ENCODE measurements at regions not wholly inside any gene's neighbourhood (a gene's known extent, or its start where the extent isn't known, plus 50 kb on each side); places are given as distances from the start of the nearest gene placed in this dataset.

DNA sequence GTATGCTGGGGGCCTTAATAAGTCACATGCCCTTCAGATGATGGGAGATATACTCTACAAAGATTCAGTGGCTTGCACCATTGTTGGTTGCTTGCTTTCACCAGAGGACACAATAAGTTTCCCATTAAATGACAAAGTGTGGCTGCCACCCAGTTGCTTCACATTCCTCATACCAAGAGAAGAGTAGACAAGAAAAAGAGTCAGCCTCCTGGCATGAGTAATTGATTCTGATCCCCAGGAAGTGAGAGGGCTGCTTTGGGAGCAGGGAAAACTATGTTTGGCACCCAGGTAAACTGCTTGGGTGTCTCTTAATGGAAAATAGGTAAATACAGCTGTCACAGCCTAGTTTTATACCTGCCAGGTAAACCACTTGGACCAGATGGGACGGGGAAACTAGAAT lies 66.7 kb upstream of the IL6 start:
- POLR2A ChIA-PET = no interaction called here
- no peak for DNase-seq (ENCODE audit: extremely low spot score)
- CTCF ChIA-PET = interaction anchor here (1.0 to 1.8 kb wide), 6 partner anchors 9 to 95 kb away, joined by 3 to 5 read pairs (median 4); partner anchors contain the start of gene IL6
- TF ChIP-seq, protein P1, sequence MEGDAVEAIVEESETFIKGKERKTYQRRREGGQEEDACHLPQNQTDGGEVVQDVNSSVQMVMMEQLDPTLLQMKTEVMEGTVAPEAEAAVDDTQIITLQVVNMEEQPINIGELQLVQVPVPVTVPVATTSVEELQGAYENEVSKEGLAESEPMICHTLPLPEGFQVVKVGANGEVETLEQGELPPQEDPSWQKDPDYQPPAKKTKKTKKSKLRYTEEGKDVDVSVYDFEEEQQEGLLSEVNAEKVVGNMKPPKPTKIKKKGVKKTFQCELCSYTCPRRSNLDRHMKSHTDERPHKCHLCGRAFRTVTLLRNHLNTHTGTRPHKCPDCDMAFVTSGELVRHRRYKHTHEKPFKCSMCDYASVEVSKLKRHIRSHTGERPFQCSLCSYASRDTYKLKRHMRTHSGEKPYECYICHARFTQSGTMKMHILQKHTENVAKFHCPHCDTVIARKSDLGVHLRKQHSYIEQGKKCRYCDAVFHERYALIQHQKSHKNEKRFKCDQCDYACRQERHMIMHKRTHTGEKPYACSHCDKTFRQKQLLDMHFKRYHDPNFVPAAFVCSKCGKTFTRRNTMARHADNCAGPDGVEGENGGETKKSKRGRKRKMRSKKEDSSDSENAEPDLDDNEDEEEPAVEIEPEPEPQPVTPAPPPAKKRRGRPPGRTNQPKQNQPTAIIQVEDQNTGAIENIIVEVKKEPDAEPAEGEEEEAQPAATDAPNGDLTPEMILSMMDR (IDR thresholded peaks at IDR 0.05; ENCODE audit: control extremely low read depth, extremely low read depth, low read depth, missing control alignments) = no peak

DNA sequence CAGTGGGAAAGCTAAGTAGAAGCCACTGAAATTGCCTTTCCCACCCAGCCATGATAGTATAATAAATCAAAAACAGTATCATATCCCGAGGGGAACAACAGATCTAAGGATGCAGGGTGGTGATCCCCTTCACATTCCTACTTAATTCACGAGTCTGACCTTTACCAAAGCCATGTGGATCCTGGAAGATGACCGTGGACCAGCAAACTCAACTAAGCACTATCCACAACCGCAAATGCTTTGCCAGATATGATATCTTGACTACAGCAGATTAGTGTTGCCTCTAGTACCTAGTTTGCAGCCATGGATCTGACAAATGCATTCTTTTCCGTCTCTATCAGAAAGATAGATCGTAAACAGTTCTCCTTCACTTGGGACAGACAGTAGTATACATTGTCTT lies 67.3 kb upstream of the IL6 start:
- DNase-seq (ENCODE audit: extremely low spot score) = no peak
- ChIA-PET CTCF (interaction anchor here (1.0 to 1.2 kb wide), 2 partner anchors 8 to 13 kb away, joined by 3 to 4 read pairs; no protein-coding TSS in a partner anchor), POLR2A (no interaction called here)
- TF ChIP-seq, protein P1 (IDR thresholded peaks at IDR 0.05; ENCODE audit: control extremely low read depth, extremely low read depth, low read depth, missing control alignments) = no peak

DNA sequence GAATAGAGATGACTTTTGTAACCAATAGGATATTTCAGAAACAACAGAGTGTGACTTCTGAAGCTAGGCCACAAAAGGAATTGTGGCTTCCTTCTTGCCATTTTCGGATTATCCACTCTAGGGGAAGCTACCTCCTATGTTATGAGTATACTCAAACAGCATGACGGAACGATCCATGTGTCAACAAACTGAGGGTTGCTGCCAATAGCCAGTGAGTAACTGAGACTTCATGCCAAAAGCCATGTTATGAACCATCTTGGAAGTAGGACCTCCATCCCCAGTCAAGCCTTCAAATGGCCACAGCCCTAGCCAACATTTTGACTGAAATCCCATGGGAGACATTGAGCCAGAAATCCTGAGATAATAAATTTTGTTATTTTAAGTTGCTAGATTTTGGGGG lies 69.0 kb upstream of the IL6 start:
- POLR2A ChIA-PET = no interaction called here
- CTCF ChIA-PET = interaction anchor here (1.7 kb wide), 1 partner anchor 12 kb away, joined by 4 read pairs; no protein-coding TSS in a partner anchor
- TF ChIP-seq, protein P1 (IDR thresholded peaks at IDR 0.05; ENCODE audit: control extremely low read depth, extremely low read depth, low read depth, missing control alignments) = no peak
- no peak for DNase-seq (ENCODE audit: extremely low spot score)

DNA sequence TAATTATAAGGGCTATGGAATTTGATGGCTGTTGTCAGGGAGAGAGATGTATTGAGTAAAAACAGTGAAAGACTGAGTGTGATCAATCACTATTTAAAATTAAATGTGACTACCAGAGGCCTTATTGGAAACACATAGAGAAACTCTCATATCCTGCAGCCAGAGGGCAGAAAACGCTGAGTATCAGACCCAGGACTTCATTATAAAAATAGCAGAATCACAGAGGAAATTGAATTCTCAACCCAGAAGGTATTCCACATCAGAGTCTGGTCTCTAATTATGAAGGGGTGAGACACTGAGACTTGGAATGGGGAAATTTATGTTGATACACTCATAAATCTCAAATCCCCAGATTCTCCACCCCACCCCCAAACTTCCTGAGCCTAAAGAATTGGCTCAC lies 69.5 kb upstream of the IL6 start:
- POLR2A ChIA-PET = no interaction called here
- CTCF ChIA-PET = interaction anchor here (1.7 kb wide), 1 partner anchor 13 kb away, joined by 4 read pairs; no protein-coding TSS in a partner anchor
- TF ChIP-seq, protein P1 (IDR thresholded peaks at IDR 0.05; ENCODE audit: control extremely low read depth, extremely low read depth, low read depth, missing control alignments) = no peak
- DNase-seq (ENCODE audit: extremely low spot score) = no peak

DNA sequence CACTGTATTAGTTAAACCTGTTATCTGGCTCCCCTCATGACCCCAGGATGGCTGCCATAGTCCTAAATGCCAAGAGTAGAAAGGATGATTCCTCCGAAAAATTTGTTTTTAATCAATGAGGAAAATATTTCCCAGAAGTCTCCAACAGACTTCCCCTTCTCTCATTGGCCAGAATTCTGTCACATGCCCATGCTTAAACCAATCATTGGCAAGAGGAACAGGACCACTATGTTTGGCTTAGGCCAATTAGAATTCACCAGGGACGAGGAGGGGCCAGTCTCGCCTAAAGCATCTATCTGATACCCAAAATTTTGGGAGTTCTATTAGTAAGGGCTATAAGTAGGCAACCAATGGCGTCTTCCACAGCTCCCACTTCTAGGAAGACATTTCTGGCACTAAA lies 71.2 kb upstream of the IL6 start:
- TF ChIP-seq, protein P1 (IDR thresholded peaks at IDR 0.05; ENCODE audit: control extremely low read depth, extremely low read depth, low read depth, missing control alignments) = no peak
- ChIA-PET CTCF (no interaction called here), POLR2A (no interaction called here)
- no peak for DNase-seq (ENCODE audit: extremely low spot score)

DNA sequence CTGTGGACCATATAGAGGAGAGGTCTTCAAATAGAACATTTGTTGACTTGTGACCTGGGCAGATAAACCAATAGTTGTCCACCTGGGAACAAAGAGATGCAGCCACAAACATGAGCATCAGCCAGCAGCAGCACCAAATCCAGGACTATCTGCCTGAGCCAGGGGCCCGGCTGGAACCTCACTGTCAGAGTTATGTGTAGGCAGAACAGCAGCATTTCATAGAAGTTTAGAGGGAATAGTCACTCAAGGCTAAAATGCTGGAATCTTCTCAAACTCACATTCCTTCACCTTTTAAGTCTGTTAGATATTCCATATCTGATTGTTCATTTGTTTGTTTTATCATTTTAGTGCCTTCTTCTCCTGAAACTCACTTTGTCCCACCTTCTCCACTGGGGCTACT lies 72.2 kb upstream of the IL6 start:
- no peak for DNase-seq (ENCODE audit: extremely low spot score)
- TF ChIP-seq, protein P1 (IDR thresholded peaks at IDR 0.05; ENCODE audit: control extremely low read depth, extremely low read depth, low read depth, missing control alignments) = no peak
- ChIA-PET CTCF (interaction anchor here (0.7 to 1.6 kb wide), 2 partner anchors 15 to 95 kb away, joined by 3 read pairs; no protein-coding TSS in a partner anchor), POLR2A (no interaction called here)
